PC-3 (cell line): ENCODE measurements at regions not wholly inside any gene's neighbourhood (a gene's known extent, or its start where the extent isn't known, plus 50 kb on each side); places are given as distances from the start of the nearest gene placed in this dataset.

Experiments
- ATAC-seq: fragments of 200-7000 bp; cut with Tn5 transposase; 2 replicates; pipeline ENCODE4 v1.9.1; 2020; ENCODE audit warnings: mild to moderate bottlenecking, moderate library complexity
- BruUV-seq: library from RNA; stranded (reverse); fragments of 400-500 nt; replicated peaks from 2 replicates; lab custom pipeline; 2021; lab: Mats Ljungman, UMichigan
- CTCF ChIA-PET: fragments of 300-600 bp; sonication (Branson Sonifier 250); formaldehyde crosslinking; loops from one replicate; lab custom pipeline; 2022; ENCODE audit warnings: antibody characterized with exemption; lab: Charles Lee
- POLR2A ChIA-PET: fragments of 300-600 bp; sonication (Branson Sonifier 250); formaldehyde crosslinking; loops from one replicate; lab custom pipeline; 2022; ENCODE audit warnings: antibody characterized with exemption; ENCODE audit not compliant: unreplicated experiment; lab: Charles Lee
- DNase-seq: peaks from one replicate; pipeline ENCODE4 v3.0.0-alpha.2; 2015
- H2AFZ ChIP-seq: fragments of 300-600 bp; sonication (generic); 2 replicates; pipeline ENCODE4 v1.6.0; 2016; ENCODE audit warnings: antibody characterized with exemption, low read length
- H3F3A ChIP-seq: fragments of 300-600 bp; sonication (generic); one replicate; pipeline ENCODE4 v1.6.0; 2017; ENCODE audit warnings: antibody characterized with exemption, low read length, control low read depth, mild to moderate bottlenecking; ENCODE audit not compliant: unreplicated experiment
- H3K27ac ChIP-seq: fragments of 300-600 bp; sonication (generic); 2 replicates; pipeline ENCODE4 v1.5.1; 2016; ENCODE audit warnings: mild to moderate bottlenecking, low read length
- H3K27me3 ChIP-seq: fragments of 300-600 bp; sonication (generic); 2 replicates; pipeline ENCODE4 v1.6.1; 2016; ENCODE audit warnings: low read length, mixed read lengths
- H3K36me3 ChIP-seq: fragments of 300-600 bp; sonication (generic); 2 replicates; pipeline ENCODE4 v1.6.1; 2016; ENCODE audit warnings: low read depth, mixed run types, low read length, mixed read lengths
- H3K4me1 ChIP-seq: fragments of 300-600 bp; sonication (generic); 2 replicates; pipeline ENCODE4 v1.5.1; 2016; ENCODE audit warnings: low read length; ENCODE audit not compliant: insufficient read depth
- H3K4me2 ChIP-seq: fragments of 300-600 bp; sonication (generic); 2 replicates; pipeline ENCODE4 v1.6.0; 2016; ENCODE audit warnings: low read length
- H3K4me3 ChIP-seq: fragments of 300-600 bp; sonication (generic); 2 replicates; pipeline ENCODE4 v1.5.1; 2016; ENCODE audit warnings: mild to moderate bottlenecking, low read length, mixed read lengths
- H3K79me2 ChIP-seq: fragments of 300-600 bp; sonication (generic); 2 replicates; pipeline ENCODE4 v1.6.1; 2017; ENCODE audit warnings: low read length, mixed read lengths
- H3K9ac ChIP-seq: fragments of 300-600 bp; sonication (generic); 2 replicates; pipeline ENCODE4 v1.6.0; 2016; ENCODE audit warnings: mild to moderate bottlenecking, low read length
- H3K9me2 ChIP-seq: fragments of 300-600 bp; sonication (generic); replicated peaks from 2 replicates; pipeline ENCODE4 v1.6.1; 2016; ENCODE audit warnings: mixed run types, low read length, mixed read lengths
- H3K9me3 ChIP-seq: fragments of 300-600 bp; sonication (generic); 2 replicates; pipeline ENCODE4 v1.6.1; 2016; ENCODE audit warnings: low read length, mixed read lengths
- H4K20me1 ChIP-seq: fragments of 300-600 bp; sonication (generic); 2 replicates; pipeline ENCODE4 v1.6.1; 2016; ENCODE audit warnings: low read length, mixed read lengths
- EZH2 ChIP-seq: fragments of 300-600 bp; sonication (generic); IDR thresholded peaks from one replicate; pipeline ENCODE4 v1.6.1; 2017; ENCODE audit warnings: antibody characterized with exemption, mild to moderate bottlenecking, low read length; ENCODE audit not compliant: unreplicated experiment
- EZH2phosphoT487 ChIP-seq: fragments of 300-600 bp; sonication (generic); IDR thresholded peaks from 2 replicates; pipeline ENCODE4 v1.6.1; 2018; ENCODE audit warnings: mild to moderate bottlenecking, antibody characterized with exemption, low read length, borderline replicate concordance
- intact Hi-C: fragments of 100-400 bp; cut with micrococcal nuclease; formaldehyde crosslinking; loops from 2 replicates; pipeline ENCODE4 v1.9.0; 2023
- TF ChIP-seq, protein P1 (sequence below): fragments of 300-600 bp; sonication (generic); conservative IDR thresholded peaks from 2 replicates; pipeline ENCODE4 v1.5.1; 2017; ENCODE audit warnings: antibody characterized with exemption, low read depth, mild to moderate bottlenecking, low read length

DNA sequence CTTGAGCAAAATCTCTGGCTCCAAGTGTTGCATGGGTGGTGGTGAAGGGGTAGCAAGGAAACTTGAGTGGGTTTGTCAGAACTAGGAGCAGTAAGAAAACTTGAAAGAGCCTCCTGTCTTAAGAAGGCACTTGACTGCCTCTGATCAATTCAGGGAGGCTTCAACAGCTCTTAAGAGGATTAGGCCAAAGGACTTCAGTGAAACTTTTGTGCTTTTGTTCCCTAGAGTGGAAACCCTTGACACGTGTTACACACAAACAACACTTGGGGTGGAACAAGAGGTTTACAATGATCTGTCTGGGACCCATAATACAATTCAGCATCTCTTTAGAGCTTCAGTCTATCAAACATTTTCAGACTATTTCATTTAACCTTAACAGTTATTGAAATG is 80.1 kb upstream of the ARMC2 start:
- no peak for ATAC-seq

DNA sequence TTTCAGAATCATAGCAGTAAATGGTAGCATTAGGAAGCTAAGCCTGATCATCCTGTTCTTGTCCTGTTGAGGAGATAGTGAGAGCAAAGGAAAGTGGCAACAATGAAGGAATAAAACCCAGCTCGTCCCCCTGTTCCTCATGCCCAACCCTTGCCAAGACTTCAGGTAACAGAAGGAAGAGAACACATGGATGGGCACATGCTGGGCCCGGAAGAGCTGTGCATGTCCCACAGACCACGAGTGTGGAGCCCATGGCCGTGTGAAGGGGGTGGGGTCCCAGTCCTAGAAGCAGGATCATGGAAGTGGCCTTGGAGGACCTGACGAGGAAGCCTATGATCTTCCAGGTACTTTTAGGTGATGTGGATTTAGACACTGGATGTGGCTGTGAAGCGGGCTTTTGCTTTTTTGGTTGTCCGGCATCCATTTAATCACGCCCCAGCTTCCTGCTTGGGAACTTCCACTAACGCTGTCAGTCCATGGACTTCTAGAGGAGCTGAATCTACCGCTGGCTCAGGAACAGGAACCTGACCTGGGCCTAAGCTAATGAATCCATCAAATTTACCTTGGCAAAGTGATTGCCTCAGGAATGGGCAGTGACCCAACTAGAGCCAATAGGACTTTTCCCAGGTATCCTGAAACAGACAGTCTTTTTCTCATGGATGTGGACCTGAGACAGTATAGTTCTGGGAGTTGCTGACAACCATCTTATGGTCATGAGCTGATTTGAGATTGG is 79.3 kb upstream of the ARMC2 start:
- ChIA-PET POLR2A (no interaction called here), CTCF (no interaction called here)
- Histone ChIP-seq H3F3A (no peaks in the 10 kb centered on the region), H4K20me1 (no peaks in the 10 kb centered on the region), H3K4me3 (no peak overlapping the region), H3K4me1 (no peaks in the 10 kb centered on the region), H3K36me3 (no peaks in the 10 kb centered on the region), H3K9me3 (no peaks in the 10 kb centered on the region), H3K79me2 (no peaks in the 10 kb centered on the region), H3K27ac (no peak overlapping the region), H3K9ac (no peak overlapping the region), H3K9me2 (no peaks in the 10 kb centered on the region), H2AFZ (no peak overlapping the region), H3K27me3 (no peaks in the 10 kb centered on the region), H3K4me2 (no peak overlapping the region)
- no TSS peak for BruUV-seq
- ATAC-seq (no peak), DNase-seq (no peak)
- intact Hi-C loops: no loop called here
- TF ChIP-seq, protein P1, sequence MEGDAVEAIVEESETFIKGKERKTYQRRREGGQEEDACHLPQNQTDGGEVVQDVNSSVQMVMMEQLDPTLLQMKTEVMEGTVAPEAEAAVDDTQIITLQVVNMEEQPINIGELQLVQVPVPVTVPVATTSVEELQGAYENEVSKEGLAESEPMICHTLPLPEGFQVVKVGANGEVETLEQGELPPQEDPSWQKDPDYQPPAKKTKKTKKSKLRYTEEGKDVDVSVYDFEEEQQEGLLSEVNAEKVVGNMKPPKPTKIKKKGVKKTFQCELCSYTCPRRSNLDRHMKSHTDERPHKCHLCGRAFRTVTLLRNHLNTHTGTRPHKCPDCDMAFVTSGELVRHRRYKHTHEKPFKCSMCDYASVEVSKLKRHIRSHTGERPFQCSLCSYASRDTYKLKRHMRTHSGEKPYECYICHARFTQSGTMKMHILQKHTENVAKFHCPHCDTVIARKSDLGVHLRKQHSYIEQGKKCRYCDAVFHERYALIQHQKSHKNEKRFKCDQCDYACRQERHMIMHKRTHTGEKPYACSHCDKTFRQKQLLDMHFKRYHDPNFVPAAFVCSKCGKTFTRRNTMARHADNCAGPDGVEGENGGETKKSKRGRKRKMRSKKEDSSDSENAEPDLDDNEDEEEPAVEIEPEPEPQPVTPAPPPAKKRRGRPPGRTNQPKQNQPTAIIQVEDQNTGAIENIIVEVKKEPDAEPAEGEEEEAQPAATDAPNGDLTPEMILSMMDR: no peak
- TF ChIP-seq EZH2phosphoT487 (no peak), EZH2 (no peak)

More for the DNA sequence above, 80.1 kb upstream of the ARMC2 start:
- Histone ChIP-seq H3K27ac (no peak overlapping the region), H3K4me1 (no peaks in the 10 kb centered on the region), H2AFZ (no peak overlapping the region), H3K27me3 (no peaks in the 10 kb centered on the region), H3F3A (no peaks in the 10 kb centered on the region), H3K9me3 (no peaks in the 10 kb centered on the region), H3K4me3 (no peak overlapping the region), H3K4me2 (no peak overlapping the region), H3K9ac (no peak overlapping the region), H3K36me3 (no peaks in the 10 kb centered on the region), H3K79me2 (no peaks in the 10 kb centered on the region), H3K9me2 (no peaks in the 10 kb centered on the region), H4K20me1 (no peaks in the 10 kb centered on the region)
- CTCF ChIA-PET: interaction anchor here (0.7 kb wide), 1 partner anchor 226 kb away, joined by 3 read pairs; no protein-coding TSS in a partner anchor
- no peak for TF ChIP-seq EZH2
- no peak for TF ChIP-seq EZH2phosphoT487
- TF ChIP-seq, protein P1: no peak
- BruUV-seq: no TSS peak
- no peak for DNase-seq
- POLR2A ChIA-PET: no interaction called here
- intact Hi-C loops: no loop called here

DNA sequence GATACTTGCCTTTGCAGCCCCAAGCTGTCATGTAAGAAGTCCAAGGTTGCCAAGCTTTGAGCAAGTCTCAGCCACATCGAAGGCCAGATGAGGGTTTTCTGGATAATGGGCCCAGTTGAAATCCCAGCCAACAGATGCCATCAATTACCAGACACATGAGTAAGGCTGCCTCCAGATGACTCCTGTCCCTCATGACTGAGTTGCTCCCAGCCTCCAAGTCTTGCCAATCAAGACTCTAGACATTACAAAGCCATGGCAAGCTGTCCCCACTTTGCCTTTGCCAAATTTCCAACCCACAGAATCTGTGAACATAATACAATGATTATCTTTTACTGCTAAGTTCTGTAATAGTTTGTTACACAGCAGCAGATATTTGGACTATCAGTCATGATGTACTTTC is 76.8 kb upstream of the ARMC2 start:
- no peaks in the 10 kb centered on the region for H3K4me1 ChIP-seq
- H3K4me3 ChIP-seq: no peak overlapping the region
- intact Hi-C loops: no loop called here
- no peaks in the 10 kb centered on the region for H3K9me3 ChIP-seq
- TF ChIP-seq, protein P1: no peak
- TF ChIP-seq EZH2phosphoT487 (no peak), EZH2 (no peak)
- H3F3A ChIP-seq: no peaks in the 10 kb centered on the region
- BruUV-seq: no TSS peak
- ATAC-seq (no peak), DNase-seq (no peak)
- H3K36me3 ChIP-seq: no peaks in the 10 kb centered on the region
- H4K20me1 ChIP-seq: no peaks in the 10 kb centered on the region
- no peaks in the 10 kb centered on the region for H3K27me3 ChIP-seq
- H3K9me2 ChIP-seq: no peaks in the 10 kb centered on the region
- no peak overlapping the region for H2AFZ ChIP-seq
- H3K79me2 ChIP-seq: no peaks in the 10 kb centered on the region
- H3K4me2 ChIP-seq: no peak overlapping the region
- no peak overlapping the region for H3K27ac ChIP-seq
- POLR2A ChIA-PET: no interaction called here
- no peak overlapping the region for H3K9ac ChIP-seq
- CTCF ChIA-PET: no interaction called here
